ENCODE measurements at regions not wholly inside any gene's neighbourhood (a gene's known extent, or its start where the extent isn't known, plus 50 kb on each side); places are given as distances from the start of the nearest gene placed in this dataset.

DNA sequence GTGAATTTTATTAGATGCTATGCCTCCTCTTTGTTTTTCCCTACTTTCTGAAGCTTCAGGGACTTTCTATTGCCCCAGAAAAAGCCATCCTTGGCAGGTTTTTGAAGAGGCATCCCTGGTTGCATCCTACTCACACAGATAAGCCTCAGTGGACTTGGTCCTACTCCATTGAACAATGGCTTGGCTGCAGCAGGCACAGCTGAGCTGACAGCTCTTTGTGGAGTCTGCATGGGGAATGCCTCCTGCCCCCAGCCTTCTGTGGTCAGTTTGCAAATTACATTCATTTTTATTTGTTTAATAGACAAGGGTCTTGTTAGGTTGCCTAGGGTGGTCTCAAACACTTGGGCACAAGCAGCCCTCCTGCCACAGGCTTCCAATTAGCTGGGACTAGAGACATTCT is 69.7 kb downstream of the NPAP1 start:
- no peak for TF ChIP-seq CTCF (IDR thresholded peaks at IDR 0.05)
- TF ChIP-seq POLR2A (IDR thresholded peaks at IDR 0.05): no peak
